ENCODE measurements at regions not wholly inside any gene's neighbourhood (a gene's known extent, or its start where the extent isn't known, plus 50 kb on each side); places are given as distances from the start of the nearest gene placed in this dataset.

GRCh38 chr11:87897071-87897470, 278.2 kb downstream of the RAB38 start:
- no peak for TF ChIP-seq POLR2A (IDR thresholded peaks at IDR 0.05; ENCODE audit: low read length)
- TF ChIP-seq GATA1 (IDR thresholded peaks at IDR 0.05; ENCODE audit: low read depth, low read length), result no peak

Measured in erythroblast (primary cell).